RKO (cell line): ENCODE measurements at regions not wholly inside any gene's neighbourhood (a gene's known extent, or its start where the extent isn't known, plus 50 kb on each side); places are given as distances from the start of the nearest gene placed in this dataset.

Experiments
- DNase-seq: peaks from one replicate; pipeline ENCODE4 v3.0.0-alpha.2; 2016; ENCODE audit warnings: low spot score

DNA sequence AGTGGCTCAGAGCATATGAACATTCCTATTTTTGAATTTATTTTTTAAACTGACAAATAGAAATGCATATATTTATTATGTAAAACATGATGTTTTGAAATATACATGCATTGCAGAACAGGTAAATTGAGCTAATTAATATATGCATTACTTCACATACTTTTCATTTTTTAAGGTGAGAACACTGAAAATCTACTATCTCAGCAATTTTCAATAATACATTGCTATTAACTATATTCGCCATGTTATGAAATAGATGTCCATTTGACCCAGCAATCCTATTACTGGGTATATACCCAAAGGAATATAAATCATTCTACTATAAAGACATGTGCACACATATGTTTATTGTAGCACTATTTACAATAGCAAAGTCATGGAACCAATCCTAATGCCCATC, 717.7 kb upstream of the PIK3C3 start:
- no peak for DNase-seq

DNA sequence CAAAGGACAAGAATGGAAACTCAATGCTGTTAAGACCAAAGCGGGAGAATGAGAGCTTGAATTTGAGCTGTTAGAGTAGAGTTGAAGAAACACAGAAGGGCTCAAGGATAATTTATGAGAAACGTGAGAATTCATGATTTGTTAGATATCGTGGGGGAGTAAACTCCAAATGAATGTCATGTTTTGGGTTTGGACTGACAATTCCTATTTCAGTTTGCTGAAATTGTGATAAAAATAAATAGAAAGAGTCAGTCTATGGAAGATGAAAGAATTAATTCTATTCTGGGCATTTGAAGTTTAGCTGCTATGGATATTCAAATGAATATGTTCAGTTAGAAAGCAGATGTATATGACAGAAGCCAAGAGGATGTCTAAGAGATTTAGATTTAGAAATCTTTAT, 723.4 kb upstream of the PIK3C3 start:
- DNase-seq = no peak

DNA sequence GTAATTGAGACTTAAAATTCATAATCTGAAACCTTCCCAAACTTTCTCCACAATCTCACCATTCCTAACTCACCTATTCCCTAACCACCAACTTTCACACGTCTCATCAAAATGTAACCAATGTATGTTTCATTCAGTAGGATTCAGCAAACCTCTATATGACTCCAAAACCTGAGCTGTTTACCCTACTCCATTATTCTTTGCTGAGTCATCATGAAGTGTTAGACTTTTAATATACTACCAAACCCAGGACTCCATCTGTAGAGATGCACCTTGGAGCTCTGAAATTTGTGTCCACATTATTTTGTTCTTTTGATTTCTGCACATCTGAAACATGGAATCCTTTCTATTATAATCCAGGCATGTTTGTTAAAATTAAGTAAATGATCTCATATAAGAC, 727.0 kb upstream of the PIK3C3 start:
- no peak for DNase-seq

DNA sequence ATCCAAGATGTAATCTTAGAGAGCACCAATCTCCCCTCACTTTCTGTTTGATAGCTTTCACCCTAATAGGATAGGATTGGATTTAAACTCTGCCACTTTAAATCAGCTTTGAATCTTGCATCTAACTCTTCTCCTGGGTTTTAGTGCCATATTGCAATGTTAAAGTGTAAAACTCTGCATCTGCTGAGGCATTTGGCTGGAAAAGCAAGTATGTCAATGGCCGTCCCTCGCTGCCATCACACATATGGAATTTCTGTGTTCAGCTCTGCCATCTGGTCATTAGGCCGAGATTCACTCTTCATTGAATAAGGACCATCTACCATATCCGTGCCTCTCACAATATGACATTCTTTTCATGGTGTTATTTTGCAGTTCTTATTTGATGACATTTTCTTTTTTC, 728.1 kb upstream of the PIK3C3 start:
- DNase-seq = no peak

DNA sequence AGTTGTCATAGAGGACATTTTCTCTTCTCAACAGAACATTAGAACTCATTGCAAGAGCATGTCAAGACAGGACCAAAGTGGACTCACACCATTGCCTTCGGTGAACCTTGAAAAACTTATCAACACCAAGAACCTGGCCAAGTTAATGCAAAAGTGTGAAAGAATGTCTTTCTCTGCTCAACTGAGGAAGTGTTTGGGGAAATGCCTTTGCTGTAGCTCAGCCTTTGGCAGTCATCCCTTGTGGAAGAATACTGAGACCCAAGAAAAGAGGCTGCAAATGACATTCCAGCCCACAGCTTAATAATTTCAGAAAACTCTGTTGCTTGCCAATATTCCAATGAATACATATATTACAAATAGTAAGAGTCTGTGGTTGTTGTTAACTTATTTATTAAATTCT, 728.8 kb upstream of the PIK3C3 start:
- no peak for DNase-seq

DNA sequence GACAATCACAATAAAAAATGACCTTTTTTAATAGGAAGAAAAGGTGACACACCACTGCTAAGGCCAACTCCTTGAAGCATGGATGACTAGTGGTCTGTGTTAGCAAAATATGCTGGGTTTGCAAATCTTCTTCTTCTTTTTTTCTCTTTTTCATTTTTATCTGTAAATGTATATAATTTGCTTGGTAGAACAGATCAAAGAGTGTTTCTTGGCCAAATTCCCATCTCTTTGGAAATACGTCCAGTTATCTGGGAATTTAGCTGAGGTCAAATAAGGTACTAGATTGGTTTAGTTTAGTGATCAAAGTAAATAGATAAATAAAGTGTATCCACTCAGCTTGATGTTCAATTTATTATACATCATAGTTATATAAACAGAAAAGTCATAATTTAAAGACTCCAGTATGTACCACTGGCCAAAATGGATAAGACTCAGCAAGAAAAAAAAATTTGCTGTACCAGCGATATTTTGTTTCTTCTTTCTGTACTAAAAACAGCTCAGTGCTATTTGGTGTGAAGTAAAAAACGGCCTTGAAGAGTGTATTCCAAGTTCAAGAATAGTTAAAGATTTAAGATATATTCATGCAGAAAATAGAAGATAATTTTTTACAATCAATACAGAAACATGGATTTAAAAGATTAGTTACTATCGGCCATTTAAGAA, 738.6 kb upstream of the PIK3C3 start:
- DNase-seq = no peak

DNA sequence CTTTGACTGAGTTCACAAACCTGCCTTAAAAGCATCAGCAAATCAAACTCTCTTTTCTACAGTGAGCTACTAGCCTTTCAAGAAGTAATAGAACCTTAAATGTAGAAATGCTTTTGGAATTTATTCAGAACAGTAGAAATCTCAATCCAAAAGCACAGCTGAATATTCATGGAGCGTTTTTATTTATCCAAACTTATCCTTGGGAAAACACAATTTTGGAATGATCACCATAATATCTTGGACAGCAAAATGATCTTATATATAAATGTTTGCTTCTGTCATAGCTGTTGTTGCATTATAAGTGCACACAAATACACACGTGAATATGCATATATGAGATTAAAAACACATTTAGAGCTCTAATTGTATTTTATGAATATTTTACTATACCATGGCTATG, 747.3 kb upstream of the PIK3C3 start:
- no peak for DNase-seq

DNA sequence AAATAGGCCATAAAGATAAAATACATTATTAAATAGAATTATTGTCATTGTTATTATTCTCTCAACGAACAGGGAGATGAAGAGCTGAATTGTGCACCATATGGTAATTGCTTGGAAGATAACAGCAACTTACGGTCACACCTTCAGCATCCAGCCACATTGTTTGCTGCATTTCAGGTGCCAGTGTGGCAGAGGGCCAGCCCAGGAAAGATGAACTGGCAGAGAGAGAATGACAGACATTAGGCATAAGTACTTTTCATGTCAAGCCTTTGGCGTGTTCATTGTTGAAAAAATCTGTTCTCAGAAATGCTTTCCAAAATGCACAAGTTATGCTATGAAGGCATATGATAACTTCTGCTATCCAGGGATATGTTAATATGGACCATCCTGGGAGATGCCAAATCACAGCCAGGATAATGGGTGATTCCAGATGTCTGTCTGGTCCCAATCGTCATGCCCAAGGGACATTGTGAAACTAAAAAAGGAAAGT, 748.6 kb upstream of the PIK3C3 start:
- no peak for DNase-seq

DNA sequence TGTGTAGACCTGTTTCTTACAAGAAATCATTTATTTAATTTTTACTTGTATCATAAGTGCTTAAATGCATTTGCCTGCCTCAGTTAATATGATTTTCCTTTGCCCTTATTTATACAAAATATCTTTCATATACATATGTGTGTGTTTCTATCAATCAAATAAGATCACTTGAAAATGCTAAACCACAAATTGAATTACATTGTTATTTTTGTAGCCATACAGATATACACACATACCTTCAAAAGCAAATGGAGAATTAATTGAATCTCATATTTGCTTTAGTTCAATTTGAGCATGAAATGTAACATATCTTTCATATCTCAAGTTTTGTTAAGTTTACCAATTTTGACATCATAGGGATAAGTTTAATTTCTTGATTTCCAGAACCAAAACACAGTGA, 755.8 kb upstream of the PIK3C3 start:
- no peak for DNase-seq

DNA sequence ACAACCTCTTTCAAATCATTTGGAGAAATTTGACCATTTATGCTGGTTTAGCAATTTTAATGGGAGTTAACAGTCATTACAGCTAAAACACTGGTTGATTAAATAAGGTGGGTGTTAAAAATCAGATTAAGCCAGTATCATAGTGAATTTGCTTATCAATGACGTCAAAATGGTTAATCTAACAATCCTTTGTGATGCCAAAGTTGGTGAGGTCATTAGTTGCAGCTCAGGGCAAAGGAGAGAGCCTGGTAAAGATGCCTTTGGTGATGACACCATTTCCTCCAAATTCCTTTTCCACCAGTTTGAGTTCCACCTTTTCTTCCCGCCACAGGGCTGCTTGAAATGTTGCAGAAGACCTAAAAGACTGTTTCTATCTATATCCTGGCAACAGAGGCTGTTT, 757.1 kb upstream of the PIK3C3 start:
- no peak for DNase-seq

DNA sequence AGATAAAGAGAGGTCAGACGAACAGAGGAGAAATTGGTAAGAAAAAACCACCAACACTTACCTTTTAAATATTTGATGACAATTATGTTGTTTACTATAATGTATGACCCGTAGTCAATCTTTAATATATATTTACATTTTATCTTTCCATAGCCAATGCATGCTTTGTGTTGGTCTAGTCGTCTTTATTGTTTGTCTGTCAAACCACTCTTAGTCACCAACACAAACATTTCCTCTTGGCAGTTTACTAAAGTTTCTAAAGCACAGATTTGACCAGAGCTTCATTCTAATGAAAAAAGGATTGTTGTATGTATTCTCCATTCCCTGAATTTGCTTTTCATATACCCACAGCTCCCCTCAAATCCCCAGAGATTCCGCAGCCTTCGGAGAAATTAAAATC, 784.7 kb upstream of the PIK3C3 start:
- DNase-seq = no peak

DNA sequence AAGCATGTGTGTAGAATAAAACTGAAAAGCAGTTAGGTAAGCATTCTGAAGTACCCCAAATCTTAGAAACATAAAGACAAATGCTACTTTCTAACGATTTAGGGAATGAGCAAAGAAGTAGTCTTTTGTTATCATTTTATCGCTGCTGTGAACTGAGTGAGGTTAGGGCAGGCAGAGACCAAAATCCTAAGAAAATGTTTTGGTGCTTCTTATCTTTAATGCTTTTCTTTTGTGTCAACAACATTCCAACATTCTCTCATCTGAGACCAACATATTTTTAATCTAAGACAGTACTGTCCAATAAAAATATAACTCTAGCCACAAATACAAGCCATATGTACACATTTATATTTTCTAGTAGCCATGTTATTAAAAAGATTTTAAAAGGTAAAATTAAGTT, 789.4 kb upstream of the PIK3C3 start:
- DNase-seq = no peak

DNA sequence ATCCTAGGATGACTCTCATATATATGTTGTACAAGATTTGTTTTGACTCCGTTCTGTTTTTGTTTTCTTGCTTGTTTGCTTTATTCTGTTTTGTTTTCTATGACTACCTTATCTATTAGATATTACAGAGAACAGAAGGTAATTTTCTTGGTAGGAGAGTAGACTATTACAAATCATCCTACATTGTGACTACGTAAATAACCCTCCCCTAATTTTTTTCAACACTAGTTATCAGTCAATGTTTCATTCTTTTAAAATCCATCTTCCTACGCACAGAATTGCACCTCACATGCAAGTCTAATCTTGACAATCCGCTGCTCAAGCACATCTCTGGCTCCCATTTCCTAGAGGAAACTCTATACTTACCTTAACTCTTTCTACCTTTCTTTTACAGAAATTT, 792.3 kb upstream of the PIK3C3 start:
- DNase-seq = no peak

DNA sequence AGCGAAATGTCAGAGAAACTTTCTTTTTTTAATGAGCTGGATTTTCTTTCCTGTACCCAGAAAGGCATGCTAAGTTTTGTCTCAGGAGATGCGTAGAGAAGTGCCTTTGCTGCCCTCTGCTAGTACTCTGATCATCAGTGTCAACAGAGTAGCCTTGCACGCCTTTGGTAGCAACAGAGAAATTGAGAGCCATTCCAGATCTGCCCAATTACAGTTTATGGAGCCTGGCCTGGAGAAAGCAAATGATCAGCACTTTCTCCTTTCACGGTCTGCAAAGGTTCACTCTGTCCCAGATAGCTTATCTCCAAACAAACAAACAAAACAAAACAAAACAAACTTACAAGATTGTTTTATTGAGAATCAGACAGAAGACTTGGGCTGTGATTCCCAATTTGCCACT, 792.8 kb upstream of the PIK3C3 start:
- DNase-seq = no peak

DNA sequence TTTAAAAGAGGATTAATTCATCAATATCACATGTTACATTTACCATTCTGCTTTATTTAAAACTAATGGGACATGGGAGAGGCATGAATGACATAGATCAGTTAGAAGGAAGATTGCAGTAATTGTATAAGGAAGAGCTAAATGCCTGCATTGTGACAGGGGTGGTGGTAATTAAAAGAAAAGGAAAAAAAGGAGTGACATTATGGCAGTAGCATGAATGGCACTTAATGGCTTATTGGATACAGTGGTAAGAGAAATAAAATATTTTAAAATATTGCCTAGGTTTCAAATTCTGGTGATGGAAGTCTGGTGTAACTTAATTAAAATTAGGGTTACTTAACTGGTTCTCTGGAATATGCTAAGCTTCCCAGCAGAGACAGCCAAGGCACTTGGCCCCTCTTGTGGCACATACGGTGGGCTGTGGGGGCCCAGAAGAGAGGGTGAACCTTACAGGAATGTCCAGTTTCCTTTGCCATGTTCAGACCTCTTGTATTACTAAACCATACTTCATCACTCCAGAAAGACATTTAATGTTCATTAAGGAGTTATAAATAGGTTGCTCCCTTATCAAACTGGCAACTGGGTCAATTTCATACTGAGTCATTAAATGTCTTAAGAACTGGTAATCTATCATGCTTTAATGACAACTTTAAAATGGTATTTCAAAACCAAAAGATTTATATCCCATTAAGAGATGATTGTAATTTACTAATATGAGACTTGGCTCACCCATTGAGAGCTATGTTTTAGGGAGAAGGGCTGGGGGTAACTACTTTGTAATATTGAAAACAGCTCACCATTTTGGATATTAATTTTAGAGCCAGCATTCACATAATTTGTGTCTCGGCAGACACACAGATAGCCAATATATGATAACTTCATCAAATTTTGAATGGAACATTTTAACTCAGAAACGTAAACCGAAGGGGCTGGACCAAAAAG, 798.9 kb upstream of the PIK3C3 start:
- no peak for DNase-seq

DNA sequence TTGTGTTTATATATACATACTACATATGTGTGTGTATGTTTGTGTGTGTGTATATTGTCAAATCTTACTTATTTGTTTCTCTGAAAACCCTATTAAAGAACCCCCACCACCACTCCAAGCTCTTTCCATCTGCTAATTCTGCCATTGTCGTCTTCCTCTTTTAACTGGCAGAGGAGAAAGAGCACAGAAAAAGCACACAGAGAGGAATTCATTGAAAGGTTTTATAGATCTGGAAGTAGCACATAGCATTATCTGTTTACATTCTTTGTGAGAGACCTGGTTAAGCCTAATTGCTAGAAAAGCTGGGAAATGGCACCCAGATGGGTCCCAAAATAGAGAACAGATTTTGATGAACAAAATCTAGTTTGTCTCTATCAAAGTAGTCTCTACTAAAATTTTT, 800.0 kb upstream of the PIK3C3 start:
- DNase-seq = no peak

DNA sequence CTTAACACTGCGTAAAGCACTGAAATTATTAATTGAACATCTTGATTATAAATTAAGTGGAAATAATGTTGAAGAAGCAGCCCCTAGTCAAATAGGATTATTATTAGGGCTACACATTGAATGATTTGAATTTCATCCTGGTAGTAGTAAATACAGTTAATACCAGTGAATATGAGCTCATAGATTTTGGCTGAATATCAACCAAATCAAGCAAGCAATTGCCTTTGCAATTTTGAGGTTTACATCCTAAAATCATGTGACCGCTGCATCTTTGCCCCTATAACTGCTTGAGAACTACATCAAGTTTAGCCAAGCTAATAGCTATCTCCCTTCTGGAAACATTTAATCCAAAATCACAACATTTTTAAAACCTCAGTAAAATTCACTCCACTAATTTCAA, 801.2 kb upstream of the PIK3C3 start:
- no peak for DNase-seq

DNA sequence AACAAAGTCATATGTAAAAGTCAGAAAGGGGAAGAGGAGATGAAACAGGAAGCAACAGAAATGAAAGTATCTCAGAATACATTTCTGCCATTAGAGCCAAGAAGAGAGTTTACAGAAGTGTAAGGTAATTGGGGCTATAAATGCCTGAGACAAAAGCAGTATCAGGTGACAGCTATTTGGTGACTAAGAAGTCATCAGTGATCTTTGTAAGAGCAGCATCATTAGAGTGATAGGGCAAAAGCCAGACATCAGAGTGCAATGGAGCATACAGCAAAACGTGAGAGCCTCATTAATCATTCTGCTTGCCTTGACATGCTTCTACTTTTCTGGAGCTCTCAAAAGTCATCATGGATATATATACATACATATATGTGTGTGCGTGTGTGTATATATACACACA, 804.7 kb upstream of the PIK3C3 start:
- no peak for DNase-seq

DNA sequence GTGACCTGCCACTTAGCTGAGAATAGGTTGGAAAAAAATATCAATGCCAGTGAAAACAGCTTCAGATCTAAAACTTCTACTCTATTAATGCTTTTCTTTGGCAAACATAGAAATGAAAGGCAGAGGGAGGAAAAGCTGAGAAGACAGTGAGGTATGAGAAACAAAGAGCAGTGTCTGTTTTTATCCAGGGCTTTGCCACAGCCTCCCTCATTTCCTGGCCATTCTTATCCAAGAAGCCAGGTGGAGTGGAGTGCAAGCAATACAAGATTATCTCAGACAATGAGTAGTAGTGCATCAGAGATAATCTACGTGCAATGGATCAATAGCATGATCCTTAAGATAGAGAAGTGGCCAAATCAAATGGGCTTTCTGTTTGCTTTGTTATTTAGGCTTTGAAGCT, 808.7 kb upstream of the PIK3C3 start:
- no peak for DNase-seq

DNA sequence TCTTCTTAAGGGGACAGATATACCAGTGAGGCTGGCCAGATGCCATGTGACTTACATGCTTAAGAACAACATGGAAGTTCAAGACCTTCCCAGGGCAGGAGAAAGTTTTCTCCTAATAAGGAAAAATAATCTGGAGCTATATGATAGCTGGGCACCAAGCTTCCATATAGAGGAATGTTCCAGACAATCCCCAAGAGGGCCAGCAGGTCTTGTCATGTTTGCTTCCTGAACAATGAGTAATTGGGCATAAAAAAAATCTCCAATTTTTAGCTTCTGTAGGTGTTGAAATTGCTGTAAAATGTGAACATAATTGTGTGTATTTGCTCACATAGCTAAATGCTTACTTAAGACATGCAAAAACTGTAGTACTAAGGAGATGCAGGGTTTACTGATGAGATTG, 809.5 kb upstream of the PIK3C3 start:
- DNase-seq = no peak

DNA sequence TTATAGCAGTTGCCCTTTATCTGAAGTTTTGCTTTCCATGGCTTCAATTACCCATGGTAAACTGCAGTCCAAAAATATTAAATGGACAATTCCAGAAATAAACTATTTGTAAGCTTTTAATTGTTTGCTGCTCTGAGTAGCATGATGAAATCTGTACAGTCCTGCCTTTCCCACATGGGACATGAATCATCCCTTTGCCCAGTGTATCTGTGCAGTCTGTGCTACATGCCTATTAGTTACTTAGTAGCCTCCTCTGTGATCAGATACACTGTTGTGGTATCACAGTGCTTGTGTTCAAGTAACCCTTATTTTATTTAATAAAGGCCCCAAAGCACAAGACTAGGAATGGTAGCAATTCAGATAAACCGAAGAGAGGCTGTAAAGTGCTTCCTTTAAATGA, 810.6 kb upstream of the PIK3C3 start:
- DNase-seq = no peak

DNA sequence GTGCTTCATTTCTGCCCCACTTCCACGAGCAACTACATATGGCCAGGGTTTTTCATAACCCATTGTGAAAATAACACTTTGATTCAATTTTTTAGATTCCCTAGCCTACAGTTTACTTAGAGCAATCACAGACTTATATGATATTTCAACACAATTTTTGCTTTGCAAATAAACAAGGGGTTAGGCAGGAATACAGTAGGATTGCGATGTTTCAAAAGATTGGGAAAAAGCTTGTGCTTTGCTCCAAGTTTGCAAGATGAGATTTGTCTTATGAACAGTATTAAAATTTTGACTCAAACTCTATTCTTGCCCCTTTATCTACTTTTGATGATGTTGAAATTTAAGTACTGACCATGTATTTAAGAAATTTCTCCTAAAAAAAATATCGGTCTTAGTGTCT, 814.5 kb upstream of the PIK3C3 start:
- no peak for DNase-seq

DNA sequence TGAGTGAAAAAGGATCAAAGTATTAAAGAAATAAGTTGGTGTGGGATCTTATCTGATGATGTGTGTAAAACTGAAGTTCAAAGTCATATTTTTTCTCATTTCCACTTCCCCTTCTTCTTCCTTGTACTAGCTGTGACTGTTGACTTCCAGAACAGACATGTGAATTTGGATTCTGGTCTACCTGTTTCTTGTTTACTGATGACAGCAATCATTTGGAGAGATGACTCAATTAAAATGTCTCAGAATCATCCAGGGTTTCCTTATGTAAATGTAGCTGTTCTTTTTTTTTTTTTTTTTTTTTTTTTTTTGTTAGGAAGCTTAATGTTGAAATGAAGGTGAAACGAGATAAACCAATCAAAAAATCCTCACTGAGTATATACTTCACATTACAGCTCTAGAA, 819.9 kb upstream of the PIK3C3 start:
- no peak for DNase-seq

DNA sequence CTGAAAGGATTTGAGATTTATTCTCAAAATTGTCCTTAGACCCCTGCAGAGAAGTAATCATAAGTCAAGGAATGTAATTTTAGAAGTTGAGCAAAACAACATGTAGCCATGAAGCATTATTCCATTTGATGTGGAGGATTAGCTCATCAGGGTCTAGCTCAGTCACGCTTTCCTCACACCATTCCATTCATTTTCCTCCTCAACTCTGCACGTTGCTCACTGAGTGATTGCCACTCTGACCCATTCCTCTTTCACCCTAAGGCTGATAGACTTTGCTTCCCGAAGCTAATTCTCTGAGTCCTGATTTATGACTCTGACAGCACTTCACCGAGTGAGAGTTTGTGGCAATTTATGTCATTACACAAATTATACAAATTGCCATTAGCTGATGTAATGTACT, 820.6 kb upstream of the PIK3C3 start:
- no peak for DNase-seq
